ENCODE measurements at regions not wholly inside any gene's neighbourhood (a gene's known extent, or its start where the extent isn't known, plus 50 kb on each side); places are given as distances from the start of the nearest gene placed in this dataset.

GRCh38 chr9:107906074-107906473, 416.5 kb upstream of the KLF4 start:
- DNase-seq, result no peak

- DNase-seq, result peak; percentile 50
Measured at GRCh38 chr9:107905308-107906020, 415.9 kb upstream of the KLF4 start.

DNA sequence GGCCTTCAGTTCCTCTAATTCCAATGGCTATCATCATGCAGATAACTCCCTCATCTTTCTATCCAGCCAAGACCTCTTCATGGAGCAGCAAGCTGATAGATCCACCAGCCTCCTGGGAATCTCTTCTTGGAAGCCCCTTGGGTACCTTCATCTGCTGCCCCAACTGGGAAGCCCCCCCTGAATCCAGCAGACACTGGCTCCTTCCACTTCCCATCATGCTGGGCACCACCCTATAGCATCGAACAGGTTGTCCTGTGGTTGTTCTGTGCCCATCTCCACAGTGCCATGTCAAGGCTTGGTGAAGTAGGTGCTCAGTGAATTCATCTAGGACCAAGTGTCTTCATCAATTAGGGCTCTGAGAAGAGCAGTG, 410.4 kb upstream of the KLF4 start:
- no peak for DNase-seq

DNA sequence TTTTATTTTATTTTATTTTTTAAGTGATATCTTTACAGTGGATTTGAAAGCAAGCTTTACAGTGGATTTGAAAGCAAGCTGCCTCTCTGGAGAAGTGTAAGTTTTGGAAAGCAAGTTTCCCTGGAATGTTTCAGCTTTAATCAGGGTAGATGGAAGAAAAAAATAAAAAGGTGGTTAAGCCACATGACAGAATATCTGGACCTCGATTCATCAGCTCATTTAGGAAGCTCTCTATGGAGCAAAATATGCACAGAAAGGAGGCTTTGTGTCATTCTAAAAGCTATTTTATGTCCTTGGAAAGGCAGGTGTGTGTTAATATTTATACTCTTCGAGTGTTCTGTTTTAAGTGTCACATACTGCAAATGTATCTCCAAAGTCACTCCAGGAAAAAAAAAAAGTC, 409.2 kb upstream of the KLF4 start:
- no peak for DNase-seq

DNA sequence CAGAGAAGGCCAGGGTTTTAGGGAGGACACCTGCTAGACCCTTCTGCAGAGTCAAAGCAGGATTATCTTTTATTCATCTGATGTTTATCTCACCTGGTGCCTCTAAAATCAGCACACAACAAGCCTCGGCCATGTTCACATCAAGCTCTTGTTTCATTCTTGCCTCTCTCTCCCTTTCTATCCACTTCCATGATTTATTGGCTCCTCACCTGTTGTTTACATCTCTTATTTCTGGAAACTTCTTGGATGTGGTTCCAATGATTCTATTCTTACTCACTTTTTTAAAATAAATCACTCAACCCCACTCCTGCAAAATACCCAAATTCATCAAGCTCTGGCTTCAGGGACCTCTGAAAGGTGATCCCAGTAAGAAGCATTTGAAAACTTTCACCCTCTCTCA, 407.0 kb upstream of the KLF4 start:
- DNase-seq, result no peak

DNA sequence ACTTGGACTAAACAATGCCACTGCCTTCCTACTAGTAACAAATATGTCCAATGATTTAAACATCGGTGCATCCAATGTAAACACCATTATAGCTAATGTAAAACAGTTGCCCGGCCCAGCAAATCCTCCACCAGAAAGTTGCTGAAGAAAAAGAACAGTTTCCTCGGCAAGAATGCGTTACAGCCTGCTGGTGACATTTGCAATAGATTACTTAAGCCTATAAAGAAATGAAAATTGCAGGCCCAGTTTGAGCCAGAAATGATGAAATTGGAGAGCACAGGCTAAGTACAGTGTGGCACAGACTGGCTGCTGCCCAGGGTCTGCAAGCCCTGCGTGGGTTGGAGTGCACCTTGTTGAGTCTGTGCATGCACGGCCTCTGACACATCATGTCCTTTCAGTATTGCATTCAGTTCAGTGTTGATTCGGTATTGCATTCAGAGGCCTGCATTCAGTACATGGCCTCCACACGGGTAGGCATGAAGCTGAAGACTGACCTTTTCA, 406.0 kb upstream of the KLF4 start:
- peak; percentile 96 for DNase-seq

DNA sequence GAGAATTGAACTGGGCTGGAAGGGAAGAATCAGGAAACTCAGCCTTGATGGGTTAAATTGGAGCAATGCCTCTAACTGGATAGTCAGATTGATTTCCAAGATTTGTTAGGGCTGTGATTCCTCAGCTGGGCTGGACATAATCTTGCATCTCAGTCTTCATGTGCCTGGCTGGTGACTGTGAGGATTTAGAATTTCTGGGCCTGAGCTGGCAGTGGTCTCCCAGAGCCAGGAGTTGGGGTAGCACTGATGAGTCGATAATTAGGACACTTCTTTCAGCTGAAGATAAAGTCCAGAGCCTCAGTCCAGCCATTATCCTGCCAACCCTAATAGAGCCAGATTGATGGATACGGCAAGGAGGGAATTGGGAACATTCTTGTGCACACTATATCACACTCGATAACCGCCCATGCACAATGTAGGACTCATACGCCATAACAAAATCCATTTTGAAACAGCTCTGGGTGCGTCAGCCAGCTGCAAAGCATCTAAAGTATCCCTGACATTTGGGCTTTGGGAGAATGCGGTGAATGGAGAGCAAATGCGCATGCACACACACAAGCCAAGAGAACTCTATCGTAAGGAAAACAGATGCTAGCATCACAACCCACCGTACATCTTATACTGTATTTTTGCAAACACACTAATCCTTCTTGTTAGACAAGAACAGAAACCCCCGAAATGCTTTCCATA, 405.1 kb upstream of the KLF4 start:
- peak; percentile 98 for DNase-seq

DNA sequence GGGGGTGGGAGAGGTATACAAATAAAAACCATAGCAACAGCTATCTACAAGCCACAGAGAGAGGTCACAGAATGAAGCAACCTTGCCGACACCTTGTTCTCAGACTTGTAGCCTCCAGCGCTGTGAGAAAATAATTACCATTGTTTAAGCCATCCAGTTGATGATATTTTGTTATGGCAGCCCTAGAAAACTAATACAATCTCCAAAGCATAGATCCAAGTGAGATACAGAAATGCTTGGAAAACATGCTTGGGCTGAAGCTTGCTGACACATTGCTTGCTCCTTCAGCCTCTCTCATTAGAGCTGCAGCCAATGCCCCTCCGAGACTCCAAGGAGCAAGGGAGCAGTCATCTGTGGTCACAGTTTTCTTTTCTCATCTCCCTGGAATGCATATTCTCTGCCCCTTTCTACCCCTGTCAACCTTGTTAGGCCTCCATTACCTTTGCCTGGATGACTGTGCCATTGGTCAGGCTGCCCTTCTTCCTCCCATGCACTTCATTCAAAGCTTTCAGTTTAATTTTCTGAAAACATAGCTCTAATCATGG, 401.4 kb upstream of the KLF4 start:
- DNase-seq, result no peak

- DNase-seq, result no peak
Measured at GRCh38 chr9:107888773-107889227, 399.2 kb upstream of the KLF4 start.

DNA sequence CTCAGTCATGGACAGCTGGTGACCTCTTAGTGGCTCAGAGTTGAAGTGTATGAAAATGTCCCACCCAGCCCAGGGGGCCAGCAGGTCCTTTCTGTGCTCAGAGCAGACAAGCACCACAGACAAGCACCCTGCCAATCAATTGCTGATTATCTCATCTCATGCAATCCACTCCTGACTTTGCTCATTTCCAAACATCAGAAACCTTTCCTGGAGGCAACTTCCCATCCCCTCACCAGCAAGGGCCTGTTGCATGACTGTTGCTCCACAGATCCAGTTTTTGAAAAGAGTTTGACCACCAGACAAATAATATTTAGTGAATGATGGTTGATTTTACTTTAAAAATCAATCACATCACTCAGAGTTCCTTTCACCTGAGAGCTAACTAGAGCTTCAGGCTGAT, 397.3 kb upstream of the KLF4 start:
- no peak for DNase-seq

GRCh38 chr9:107883496-107884124, 394.0 kb upstream of the KLF4 start:
- DNase-seq, result no peak

DNA sequence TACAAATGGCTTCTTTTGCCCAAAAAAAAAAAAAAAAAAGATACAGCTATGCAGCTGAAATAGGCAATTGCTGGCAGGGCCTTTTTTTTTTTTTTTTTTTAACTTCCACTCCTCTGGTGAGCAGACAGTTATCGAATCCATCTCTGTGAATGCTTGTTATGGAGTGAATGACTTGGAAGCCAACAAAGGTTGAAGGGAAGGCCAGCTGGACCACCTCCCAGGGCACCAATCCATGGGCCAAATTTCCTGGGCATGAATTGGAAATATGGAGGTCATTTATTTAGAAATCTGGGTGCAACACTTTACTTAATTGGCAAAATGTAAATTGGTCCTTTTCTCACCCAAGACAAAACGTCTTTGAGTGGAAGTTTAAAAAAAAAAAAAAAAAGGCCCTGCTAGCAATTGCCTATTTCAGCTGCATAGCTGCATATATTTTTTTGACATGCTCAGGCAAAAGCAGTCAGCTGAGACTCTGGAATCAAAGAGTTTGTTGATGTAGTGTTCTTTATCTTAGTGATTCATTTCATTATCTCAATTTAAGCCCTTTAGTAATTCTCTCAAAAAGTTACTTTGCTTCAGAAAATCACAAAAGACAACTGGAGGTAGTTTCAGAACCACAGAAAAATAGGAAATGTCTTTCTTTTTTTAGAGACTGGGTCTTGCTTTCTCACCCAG, 392.2 kb upstream of the KLF4 start:
- no peak for DNase-seq

DNA sequence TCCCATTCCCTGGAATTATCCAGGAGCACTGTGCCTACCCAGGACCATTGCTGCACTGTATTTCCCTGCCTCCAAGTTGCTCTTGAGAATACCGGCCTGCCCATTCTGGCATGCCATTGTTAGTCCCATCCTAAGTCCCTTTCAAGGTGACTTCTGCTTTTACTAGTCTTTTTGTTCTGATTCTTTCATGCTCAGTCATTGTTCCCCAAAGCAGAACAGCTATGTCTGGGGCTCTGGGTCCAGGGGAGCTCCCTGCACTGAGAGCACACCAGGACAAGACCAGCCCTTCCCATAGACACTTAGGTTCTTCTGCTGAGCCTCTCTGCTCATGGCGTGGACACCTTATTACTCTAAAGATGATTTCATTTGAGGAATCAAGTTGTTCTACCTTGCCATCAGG, 388.9 kb upstream of the KLF4 start:
- no peak for DNase-seq

DNA sequence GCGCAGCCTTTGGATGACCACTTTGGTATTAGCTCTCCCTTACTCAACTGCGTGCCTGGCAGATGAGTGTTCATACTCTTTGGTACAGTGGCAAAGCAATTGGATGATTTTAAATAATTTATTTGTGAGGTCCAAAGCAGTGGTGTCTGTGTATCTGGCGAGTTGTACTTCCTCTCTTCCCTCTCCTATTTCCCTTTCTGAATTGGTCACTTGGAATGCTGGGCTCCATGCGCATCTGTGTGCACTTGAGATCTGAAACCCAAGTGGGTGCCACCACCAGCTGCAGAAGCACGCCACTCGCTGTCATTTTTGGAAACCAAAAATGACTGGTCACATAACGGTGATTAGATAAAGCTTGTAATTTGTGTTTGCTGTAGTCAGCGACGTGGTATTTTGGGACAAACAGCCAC, 386.0 kb upstream of the KLF4 start:
- DNase-seq, result no peak

DNA sequence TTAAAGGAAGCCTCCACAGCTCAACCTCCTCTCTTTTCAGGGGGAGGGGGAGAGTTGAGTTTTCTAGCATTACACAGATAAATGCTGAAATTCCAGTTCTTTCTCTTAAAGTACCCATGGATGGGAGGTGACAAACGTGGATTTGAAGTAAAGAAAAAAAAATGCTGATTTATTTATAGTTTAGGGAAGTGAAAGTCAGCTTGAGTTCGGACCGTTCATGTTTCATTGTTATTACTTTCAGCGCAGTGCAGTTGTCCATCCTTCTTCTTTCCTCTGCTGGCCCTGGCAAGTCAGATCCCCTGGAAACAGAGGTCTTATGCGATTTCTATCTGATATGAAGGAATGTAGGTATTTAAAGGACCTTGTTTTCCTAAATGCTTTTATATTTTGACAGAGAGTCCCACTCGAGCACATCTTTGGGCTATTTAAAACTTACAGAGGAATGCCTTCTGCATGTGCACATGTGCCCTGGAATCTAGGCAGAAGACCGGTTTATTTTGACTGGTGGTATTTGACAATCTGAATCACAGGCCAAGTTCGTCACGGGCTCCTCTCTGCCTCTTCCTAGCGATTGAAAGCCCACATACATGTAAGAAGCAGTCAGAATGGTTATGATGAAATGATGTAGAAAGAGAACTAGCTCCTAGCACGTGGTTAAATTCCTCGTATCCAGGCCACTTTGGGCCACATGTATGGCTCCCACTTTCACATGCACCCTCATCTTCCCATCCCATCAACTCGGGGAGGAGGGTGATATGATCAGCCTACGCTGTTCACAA, 385.2 kb upstream of the KLF4 start:
- DNase-seq, result no peak

DNA sequence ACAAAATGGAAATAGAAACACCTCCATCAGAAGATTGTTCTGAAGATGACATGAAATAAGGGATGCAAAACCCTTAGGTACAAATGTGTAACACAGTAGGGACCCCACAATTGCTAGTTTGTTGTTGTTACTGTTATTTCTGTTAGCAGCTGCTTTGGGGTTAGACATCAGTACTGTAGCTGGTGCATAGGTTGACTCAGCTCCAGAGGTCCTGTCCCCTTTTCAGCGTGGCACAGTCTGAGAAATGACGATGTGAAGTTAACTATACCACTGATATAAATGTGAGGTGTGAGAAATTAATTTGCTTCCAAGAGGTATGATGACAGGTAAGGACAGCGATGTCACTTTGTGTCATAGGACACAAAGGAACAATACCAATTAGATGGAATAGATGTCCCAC, 384.6 kb upstream of the KLF4 start:
- no peak for DNase-seq

DNA sequence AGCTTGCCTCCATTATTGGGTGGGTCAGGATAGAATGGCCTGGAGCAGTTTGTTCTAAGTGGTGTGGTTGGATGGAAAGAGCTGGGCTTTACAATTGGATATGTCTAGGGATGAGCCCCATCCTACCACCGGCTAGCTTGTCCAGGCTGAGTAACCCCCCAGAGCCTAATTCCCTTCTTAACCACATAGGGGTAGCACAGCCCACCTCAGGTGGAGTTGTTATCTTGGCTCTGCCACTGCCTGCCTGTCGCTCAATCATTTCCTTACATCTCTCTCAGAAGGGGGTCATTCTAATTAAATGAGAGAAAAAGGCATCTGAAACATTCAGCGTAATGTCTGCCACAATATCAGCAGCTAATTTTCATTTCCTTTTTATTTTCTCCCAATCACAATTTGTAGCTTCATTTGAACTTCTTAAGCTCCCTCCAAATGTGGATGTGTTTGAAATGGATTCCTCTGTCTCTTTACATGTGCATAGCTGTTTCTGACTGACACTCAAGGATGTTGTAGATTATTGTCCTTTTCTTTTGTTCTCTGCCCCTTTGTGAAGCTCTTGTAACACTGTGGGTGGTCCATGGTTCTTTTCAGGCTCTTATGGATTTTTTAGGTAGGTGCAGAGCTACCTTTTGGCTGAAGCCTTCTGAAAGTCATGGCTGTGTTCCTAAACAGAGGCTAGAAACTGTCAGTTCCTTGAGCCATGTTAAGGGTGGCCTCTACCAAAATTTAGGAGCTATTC, 383.1 kb upstream of the KLF4 start:
- DNase-seq, result no peak

DNA sequence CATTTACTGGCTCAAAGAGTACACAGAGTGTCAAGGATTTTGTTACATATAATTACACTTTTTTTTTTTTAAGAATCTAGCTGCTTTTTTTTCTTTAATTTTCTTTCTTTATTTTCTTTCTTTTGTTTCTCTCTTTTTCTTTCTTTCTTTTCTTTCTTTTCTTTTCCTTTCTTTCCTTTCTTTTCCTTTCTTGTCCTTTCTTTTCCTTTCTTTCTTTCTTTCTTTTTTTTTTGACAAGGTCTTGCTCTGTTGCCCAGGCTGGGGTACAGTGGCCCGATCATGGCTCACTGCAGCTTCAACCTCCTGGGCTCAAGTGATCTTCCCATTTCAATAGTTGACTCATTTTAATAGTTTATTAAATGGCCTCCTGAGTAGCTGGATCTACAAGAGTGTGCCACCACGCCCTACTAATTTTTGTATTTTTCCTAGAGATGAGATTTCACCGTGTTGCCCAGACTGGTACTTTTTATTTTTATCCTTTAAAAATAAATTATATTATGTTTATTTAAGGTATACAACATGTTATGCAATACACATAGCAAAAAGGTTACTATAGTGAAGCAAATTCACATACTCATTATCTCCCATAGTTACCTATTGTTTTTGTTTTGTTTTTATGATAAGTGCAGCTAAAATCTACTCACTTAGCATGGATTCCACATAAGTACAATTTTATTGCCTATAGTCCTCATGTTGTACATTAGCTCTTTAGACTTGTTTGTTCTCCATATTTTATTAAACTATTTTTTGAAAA, 381.5 kb upstream of the KLF4 start:
- DNase-seq, result peak; percentile 7

- DNase-seq, result no peak
Measured at GRCh38 chr9:107870221-107870620, 380.7 kb upstream of the KLF4 start.

DNA sequence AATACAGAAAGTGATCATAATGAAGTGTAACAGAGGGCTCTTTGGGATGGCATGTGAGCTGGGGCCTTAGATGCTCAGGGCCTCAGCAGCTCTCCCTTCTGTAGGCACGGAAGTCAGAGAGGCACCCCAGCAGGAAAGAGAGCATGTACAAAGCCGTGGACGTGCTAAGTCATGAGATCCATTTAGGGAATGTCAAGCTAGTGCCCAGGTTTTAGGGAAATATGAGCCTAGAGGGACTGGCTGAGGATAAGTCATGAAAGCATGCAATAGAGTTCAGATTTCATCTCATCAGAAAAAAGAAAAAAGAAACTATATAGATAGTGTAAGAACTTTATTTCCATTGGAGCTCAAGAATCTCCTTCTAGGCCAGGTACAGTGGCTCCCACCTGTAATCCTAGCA, 379.5 kb upstream of the KLF4 start:
- DNase-seq, result no peak
